ENCODE measurements at regions not wholly inside any gene's neighbourhood (a gene's known extent, or its start where the extent isn't known, plus 50 kb on each side); places are given as distances from the start of the nearest gene placed in this dataset.

- TF ChIP-seq GATA3 (IDR thresholded peaks at IDR 0.05; ENCODE audit: low read depth, low read length) (no peak), GATA2 (IDR thresholded peaks at IDR 0.05; ENCODE audit: low read depth, low read length) (no peak)
Measured at GRCh38 chr13:50408068-50408467, 392.8 kb downstream of the KCNRG start.

GRCh38 chr13:50409220-50409619 is 394.0 kb downstream of the KCNRG start:
- TF ChIP-seq GATA3 (IDR thresholded peaks at IDR 0.05; ENCODE audit: low read depth, low read length) = no peak
- TF ChIP-seq GATA2 (IDR thresholded peaks at IDR 0.05; ENCODE audit: low read depth, low read length) = no peak

- TF ChIP-seq GATA2 (IDR thresholded peaks at IDR 0.05; ENCODE audit: low read depth, low read length) (no peak), GATA3 (IDR thresholded peaks at IDR 0.05; ENCODE audit: low read depth, low read length) (no peak)
Measured at GRCh38 chr13:50410921-50411746, 395.9 kb downstream of the KCNRG start.

GRCh38 chr13:50412046-50412617 is 396.9 kb downstream of the KCNRG start:
- TF ChIP-seq GATA2 (IDR thresholded peaks at IDR 0.05; ENCODE audit: low read depth, low read length) (no peak), GATA3 (IDR thresholded peaks at IDR 0.05; ENCODE audit: low read depth, low read length) (no peak)

GRCh38 chr13:50414640-50415039 is 399.4 kb downstream of the KCNRG start:
- TF ChIP-seq GATA2 (IDR thresholded peaks at IDR 0.05; ENCODE audit: low read depth, low read length) (no peak), GATA3 (IDR thresholded peaks at IDR 0.05; ENCODE audit: low read depth, low read length) (no peak)

- TF ChIP-seq GATA2 (IDR thresholded peaks at IDR 0.05; ENCODE audit: low read depth, low read length) (no peak), GATA3 (IDR thresholded peaks at IDR 0.05; ENCODE audit: low read depth, low read length) (no peak)
Measured at GRCh38 chr13:50415428-50415827, 400.2 kb downstream of the KCNRG start.

GRCh38 chr13:50417597-50417996 is 402.4 kb downstream of the KCNRG start:
- TF ChIP-seq GATA2 (IDR thresholded peaks at IDR 0.05; ENCODE audit: low read depth, low read length) = no peak
- no peak for TF ChIP-seq GATA3 (IDR thresholded peaks at IDR 0.05; ENCODE audit: low read depth, low read length)

GRCh38 chr13:50419331-50419865 is 404.2 kb downstream of the KCNRG start:
- TF ChIP-seq GATA2 (IDR thresholded peaks at IDR 0.05; ENCODE audit: low read depth, low read length) = no peak
- TF ChIP-seq GATA3 (IDR thresholded peaks at IDR 0.05; ENCODE audit: low read depth, low read length) = no peak

- no peak for TF ChIP-seq GATA2 (IDR thresholded peaks at IDR 0.05; ENCODE audit: low read depth, low read length)
- TF ChIP-seq GATA3 (IDR thresholded peaks at IDR 0.05; ENCODE audit: low read depth, low read length) = no peak
Measured at GRCh38 chr13:50419896-50420295, 404.7 kb downstream of the KCNRG start.

GRCh38 chr13:50420718-50421472 is 405.7 kb downstream of the KCNRG start:
- TF ChIP-seq GATA2 (IDR thresholded peaks at IDR 0.05; ENCODE audit: low read depth, low read length) (no peak), GATA3 (IDR thresholded peaks at IDR 0.05; ENCODE audit: low read depth, low read length) (no peak)

- TF ChIP-seq GATA3 (IDR thresholded peaks at IDR 0.05; ENCODE audit: low read depth, low read length) = no peak
- no peak for TF ChIP-seq GATA2 (IDR thresholded peaks at IDR 0.05; ENCODE audit: low read depth, low read length)
Measured at GRCh38 chr13:50421473-50422130, 406.4 kb downstream of the KCNRG start.

GRCh38 chr13:50422181-50423148 is 407.2 kb downstream of the KCNRG start:
- no peak for TF ChIP-seq GATA2 (IDR thresholded peaks at IDR 0.05; ENCODE audit: low read depth, low read length)
- TF ChIP-seq GATA3 (IDR thresholded peaks at IDR 0.05; ENCODE audit: low read depth, low read length) = no peak

- TF ChIP-seq GATA2 (IDR thresholded peaks at IDR 0.05; ENCODE audit: low read depth, low read length) = no peak
- TF ChIP-seq GATA3 (IDR thresholded peaks at IDR 0.05; ENCODE audit: low read depth, low read length) = no peak
Measured at GRCh38 chr13:50424993-50425392, 409.7 kb downstream of the KCNRG start.

Measured in SH-SY5Y (cell line).